ENCODE measurements at regions not wholly inside any gene's neighbourhood (a gene's known extent, or its start where the extent isn't known, plus 50 kb on each side); places are given as distances from the start of the nearest gene placed in this dataset.

DNA sequence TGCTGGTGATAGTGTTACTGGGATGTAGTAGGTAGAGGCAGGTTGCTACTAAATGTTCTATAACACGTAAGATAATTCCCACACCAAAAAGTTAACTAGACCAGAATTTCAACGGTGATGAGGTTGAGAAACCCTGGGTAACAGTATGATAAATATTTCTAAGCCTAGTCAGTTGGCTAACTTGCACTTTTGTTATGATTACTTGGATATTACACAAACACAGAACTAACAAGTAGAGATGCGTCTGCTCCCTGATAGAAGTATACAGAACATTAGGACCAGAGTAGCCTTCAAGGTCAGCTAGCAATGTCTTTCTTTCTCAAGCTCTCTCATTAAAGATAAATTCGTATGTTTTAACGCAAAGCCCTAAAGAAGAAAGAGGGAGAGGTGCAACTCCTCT lies 86.2 kb upstream of the FZD8 start:
- ChIA-PET CTCF (no interaction called here), POLR2A (ENCODE audit: low non-redundant PET) (no interaction called here)
- no peak overlapping the region for H3K27ac ChIP-seq
- no peak for DNase-seq (ENCODE audit: low spot score)
- no peak for TF ChIP-seq CTCF (conservative IDR thresholded peaks at IDR 0.05; ENCODE audit: low read depth)

DNA sequence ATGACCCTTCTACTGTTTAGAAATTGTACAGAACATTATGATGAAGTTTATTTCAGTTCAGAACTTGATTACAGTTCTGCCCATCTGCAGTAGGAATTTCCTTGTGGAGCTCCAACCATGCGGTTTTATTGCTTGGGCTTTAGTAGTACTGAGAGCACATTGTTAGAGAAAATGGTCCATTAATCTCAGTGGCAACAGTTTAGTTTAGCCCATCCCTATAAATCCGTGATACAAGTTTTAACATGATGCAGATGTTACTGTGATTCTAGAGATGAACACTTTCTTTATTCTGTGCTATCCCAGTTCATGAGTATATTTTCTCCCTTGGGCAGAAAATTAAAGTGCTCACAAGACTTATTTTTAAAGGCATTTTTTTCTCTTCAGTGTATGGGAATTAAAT lies 84.8 kb upstream of the FZD8 start:
- no peak overlapping the region for H3K27ac ChIP-seq
- ChIA-PET CTCF (no interaction called here), POLR2A (ENCODE audit: low non-redundant PET) (no interaction called here)
- TF ChIP-seq CTCF (conservative IDR thresholded peaks at IDR 0.05; ENCODE audit: low read depth): no peak
- no peak for DNase-seq (ENCODE audit: low spot score)

- H3K27ac ChIP-seq: no peak overlapping the region
- ChIA-PET CTCF (no interaction called here), POLR2A (ENCODE audit: low non-redundant PET) (no interaction called here)
- no peak for DNase-seq (ENCODE audit: low spot score)
- no peak for TF ChIP-seq CTCF (conservative IDR thresholded peaks at IDR 0.05; ENCODE audit: low read depth)
These were observed 81.9 kb upstream of the FZD8 start for GRCh38 chr10:35723992-35724391.

DNA sequence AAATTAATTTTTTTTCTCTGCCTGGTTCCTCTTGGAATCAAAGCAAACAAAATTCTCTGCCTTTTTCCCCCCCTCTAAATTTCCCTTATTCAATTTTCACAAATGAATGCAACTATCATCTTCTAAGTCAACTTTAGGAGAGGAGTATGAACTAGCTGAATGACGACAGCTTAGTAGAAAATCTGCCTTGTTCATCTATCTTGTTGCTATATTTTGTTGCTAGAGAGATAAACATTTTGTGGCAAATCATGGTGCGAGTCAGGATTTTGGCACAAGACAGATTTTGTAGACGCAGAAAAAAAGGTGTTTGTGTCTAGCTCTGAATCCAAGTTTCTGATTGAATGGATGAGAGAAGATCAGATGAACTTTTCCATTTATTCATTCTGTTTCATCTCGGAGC lies 81.0 kb upstream of the FZD8 start:
- CTCF ChIA-PET: no interaction called here
- POLR2A ChIA-PET (ENCODE audit: low non-redundant PET): no interaction called here
- TF ChIP-seq CTCF (conservative IDR thresholded peaks at IDR 0.05; ENCODE audit: low read depth): no peak
- H3K27ac ChIP-seq: no peak overlapping the region
- DNase-seq (ENCODE audit: low spot score): no peak

DNA sequence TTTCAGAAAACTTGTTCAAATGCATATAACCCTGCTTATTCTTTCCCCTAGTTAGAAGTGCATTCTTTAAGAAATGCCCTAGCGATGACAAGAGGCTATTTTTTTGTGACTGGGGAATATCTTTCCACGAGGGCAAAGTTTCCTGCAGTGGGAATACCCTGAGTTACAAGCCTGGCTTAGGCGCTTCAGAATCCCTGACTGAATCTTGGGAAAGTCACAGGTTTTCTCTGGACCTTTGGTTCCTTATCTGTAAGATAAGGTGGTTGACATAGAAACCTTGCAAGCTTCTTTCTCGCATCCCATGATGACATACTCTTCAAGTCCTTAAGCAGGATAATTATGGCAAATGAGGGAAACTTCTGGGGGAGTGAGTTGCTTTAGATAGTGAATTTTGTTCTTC lies 80.5 kb upstream of the FZD8 start:
- no peak for TF ChIP-seq CTCF (conservative IDR thresholded peaks at IDR 0.05; ENCODE audit: low read depth)
- CTCF ChIA-PET: no interaction called here
- H3K27ac ChIP-seq: no peak overlapping the region
- POLR2A ChIA-PET (ENCODE audit: low non-redundant PET): no interaction called here
- DNase-seq (ENCODE audit: low spot score): no peak

DNA sequence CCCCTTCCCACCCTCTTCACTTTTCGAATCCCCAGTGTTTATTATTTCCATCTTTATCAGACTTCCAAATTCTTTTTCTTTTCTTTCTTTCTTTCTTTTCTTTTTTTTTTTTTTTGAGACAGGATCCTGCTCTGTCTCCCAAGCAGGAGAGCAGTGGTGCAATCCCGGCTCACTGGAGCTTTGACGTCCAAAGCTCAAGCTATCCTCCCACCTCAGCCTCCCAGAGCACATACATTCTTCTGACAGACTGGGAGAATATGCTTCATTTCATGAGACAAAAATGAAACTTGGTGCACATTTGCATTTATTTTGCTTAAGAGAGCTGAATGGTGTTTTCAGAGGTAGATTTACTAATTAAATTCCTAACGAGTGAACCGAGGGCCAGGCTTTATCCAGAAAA lies 80.1 kb upstream of the FZD8 start:
- DNase-seq (ENCODE audit: low spot score): no peak
- CTCF ChIA-PET: no interaction called here
- TF ChIP-seq CTCF (conservative IDR thresholded peaks at IDR 0.05; ENCODE audit: low read depth): no peak
- H3K27ac ChIP-seq: no peak overlapping the region
- POLR2A ChIA-PET (ENCODE audit: low non-redundant PET): no interaction called here

- no peak overlapping the region for H3K27ac ChIP-seq
- ChIA-PET CTCF (no interaction called here), POLR2A (ENCODE audit: low non-redundant PET) (no interaction called here)
- no peak for TF ChIP-seq CTCF (conservative IDR thresholded peaks at IDR 0.05; ENCODE audit: low read depth)
- DNase-seq (ENCODE audit: low spot score): no peak
These were observed 78.3 kb upstream of the FZD8 start for GRCh38 chr10:35720366-35720765.

All from RWPE1 (cell line).